ENCODE measurements at regions not wholly inside any gene's neighbourhood (a gene's known extent, or its start where the extent isn't known, plus 50 kb on each side); places are given as distances from the start of the nearest gene placed in this dataset.

- Histone ChIP-seq H3K4me3 (ENCODE audit: low read length) (no peak overlapping the region), H2AFZ (ENCODE audit: low read depth, low read length) (no peak overlapping the region), H3K79me2 (replicated peaks; ENCODE audit: insufficient read depth, low read length) (no peaks in the 10 kb centered on the region), H3K9ac (ENCODE audit: low read length) (no peak overlapping the region), H4K20me1 (ENCODE audit: insufficient read depth) (no peaks in the 10 kb centered on the region), H3K4me2 (ENCODE audit: low read length) (no peak overlapping the region), H3K9me3 (ENCODE audit: low read length) (no peaks in the 10 kb centered on the region), H3K9me2 (ENCODE audit: insufficient read depth, low read length) (no peaks in the 10 kb centered on the region), H3K27me3 (ENCODE audit: insufficient read depth, low read depth, low read length) (no peaks in the 10 kb centered on the region), H3K27ac (ENCODE audit: low read length) (no peak overlapping the region), H3K36me3 (ENCODE audit: insufficient read depth, low read length) (no peaks in the 10 kb centered on the region), H3F3A (ENCODE audit: insufficient read depth, low read length, poor library complexity, severe bottlenecking) (no peaks in the 10 kb centered on the region)
- no peak for TF ChIP-seq SMC3 (conservative IDR thresholded peaks at IDR 0.05; ENCODE audit: poor library complexity)
- no peak for TF ChIP-seq EP300 (conservative IDR thresholded peaks at IDR 0.05; ENCODE audit: poor library complexity, severe bottlenecking)
- no peak for TF ChIP-seq MXI1 (conservative IDR thresholded peaks at IDR 0.05; ENCODE audit: poor library complexity, severe bottlenecking)
- no peak for TF ChIP-seq CTCF (IDR thresholded peaks at IDR 0.05; ENCODE audit: poor library complexity, severe bottlenecking)
- TF ChIP-seq EZH2 (IDR thresholded peaks at IDR 0.05; ENCODE audit: borderline replicate concordance, insufficient read depth, low read length, poor library complexity, severe bottlenecking): no peak
- TF ChIP-seq POLR2AphosphoS5 (IDR thresholded peaks at IDR 0.05): no peak
- no peak for TF ChIP-seq TAF1 (IDR thresholded peaks at IDR 0.05; ENCODE audit: low read depth)
- TF ChIP-seq, protein P1, sequence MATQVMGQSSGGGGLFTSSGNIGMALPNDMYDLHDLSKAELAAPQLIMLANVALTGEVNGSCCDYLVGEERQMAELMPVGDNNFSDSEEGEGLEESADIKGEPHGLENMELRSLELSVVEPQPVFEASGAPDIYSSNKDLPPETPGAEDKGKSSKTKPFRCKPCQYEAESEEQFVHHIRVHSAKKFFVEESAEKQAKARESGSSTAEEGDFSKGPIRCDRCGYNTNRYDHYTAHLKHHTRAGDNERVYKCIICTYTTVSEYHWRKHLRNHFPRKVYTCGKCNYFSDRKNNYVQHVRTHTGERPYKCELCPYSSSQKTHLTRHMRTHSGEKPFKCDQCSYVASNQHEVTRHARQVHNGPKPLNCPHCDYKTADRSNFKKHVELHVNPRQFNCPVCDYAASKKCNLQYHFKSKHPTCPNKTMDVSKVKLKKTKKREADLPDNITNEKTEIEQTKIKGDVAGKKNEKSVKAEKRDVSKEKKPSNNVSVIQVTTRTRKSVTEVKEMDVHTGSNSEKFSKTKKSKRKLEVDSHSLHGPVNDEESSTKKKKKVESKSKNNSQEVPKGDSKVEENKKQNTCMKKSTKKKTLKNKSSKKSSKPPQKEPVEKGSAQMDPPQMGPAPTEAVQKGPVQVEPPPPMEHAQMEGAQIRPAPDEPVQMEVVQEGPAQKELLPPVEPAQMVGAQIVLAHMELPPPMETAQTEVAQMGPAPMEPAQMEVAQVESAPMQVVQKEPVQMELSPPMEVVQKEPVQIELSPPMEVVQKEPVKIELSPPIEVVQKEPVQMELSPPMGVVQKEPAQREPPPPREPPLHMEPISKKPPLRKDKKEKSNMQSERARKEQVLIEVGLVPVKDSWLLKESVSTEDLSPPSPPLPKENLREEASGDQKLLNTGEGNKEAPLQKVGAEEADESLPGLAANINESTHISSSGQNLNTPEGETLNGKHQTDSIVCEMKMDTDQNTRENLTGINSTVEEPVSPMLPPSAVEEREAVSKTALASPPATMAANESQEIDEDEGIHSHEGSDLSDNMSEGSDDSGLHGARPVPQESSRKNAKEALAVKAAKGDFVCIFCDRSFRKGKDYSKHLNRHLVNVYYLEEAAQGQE (IDR thresholded peaks at IDR 0.05; ENCODE audit: borderline replicate concordance): no peak
- no peak for TF ChIP-seq RAD21 (conservative IDR thresholded peaks at IDR 0.05)
Observed at GRCh38 chr4:81634165-81634564, 162.5 kb upstream of the RASGEF1B start.

- no peak overlapping the region for H3K4me3 ChIP-seq (ENCODE audit: low read length)
- no peaks in the 10 kb centered on the region for H3F3A ChIP-seq (ENCODE audit: insufficient read depth, low read length, poor library complexity, severe bottlenecking)
- no peaks in the 10 kb centered on the region for H3K36me3 ChIP-seq (ENCODE audit: insufficient read depth, low read length)
- no peak overlapping the region for H2AFZ ChIP-seq (ENCODE audit: low read depth, low read length)
- no peaks in the 10 kb centered on the region for H3K79me2 ChIP-seq (replicated peaks; ENCODE audit: insufficient read depth, low read length)
- TF ChIP-seq POLR2AphosphoS5 (IDR thresholded peaks at IDR 0.05) (no peak), RAD21 (conservative IDR thresholded peaks at IDR 0.05) (no peak), TAF1 (IDR thresholded peaks at IDR 0.05; ENCODE audit: low read depth) (no peak), EP300 (conservative IDR thresholded peaks at IDR 0.05; ENCODE audit: poor library complexity, severe bottlenecking) (no peak), MXI1 (conservative IDR thresholded peaks at IDR 0.05; ENCODE audit: poor library complexity, severe bottlenecking) (no peak), SMC3 (conservative IDR thresholded peaks at IDR 0.05; ENCODE audit: poor library complexity) (no peak), EZH2 (IDR thresholded peaks at IDR 0.05; ENCODE audit: borderline replicate concordance, insufficient read depth, low read length, poor library complexity, severe bottlenecking) (no peak), CTCF (IDR thresholded peaks at IDR 0.05; ENCODE audit: poor library complexity, severe bottlenecking) (no peak)
- TF ChIP-seq, protein P1 (IDR thresholded peaks at IDR 0.05; ENCODE audit: borderline replicate concordance): no peak
- no peaks in the 10 kb centered on the region for H3K27me3 ChIP-seq (ENCODE audit: insufficient read depth, low read depth, low read length)
- no peak overlapping the region for H3K9ac ChIP-seq (ENCODE audit: low read length)
- no peak overlapping the region for H3K27ac ChIP-seq (ENCODE audit: low read length)
- no peaks in the 10 kb centered on the region for H4K20me1 ChIP-seq (ENCODE audit: insufficient read depth)
- no peak overlapping the region for H3K4me2 ChIP-seq (ENCODE audit: low read length)
- no peaks in the 10 kb centered on the region for H3K9me3 ChIP-seq (ENCODE audit: low read length)
- H3K9me2 ChIP-seq (ENCODE audit: insufficient read depth, low read length): no peaks in the 10 kb centered on the region
Observed at GRCh38 chr4:81632581-81633299, 161.0 kb upstream of the RASGEF1B start.
